Erythroblast (primary cell): ENCODE measurements at regions not wholly inside any gene's neighbourhood (a gene's known extent, or its start where the extent isn't known, plus 50 kb on each side); places are given as distances from the start of the nearest gene placed in this dataset.

Source experiments
- DNase-seq, 2 experiments: peaks; one replicate each; lab custom pipeline; 2025; lab: John Stamatoyannopoulos, UW
- GATA1 ChIP-seq: IDR thresholded peaks from 2 replicates; pipeline ENCODE4 v1.6.1; 2011; ENCODE audit warnings: low read depth, mild to moderate bottlenecking, control low read depth, low read length, moderate library complexity
- POLR2A ChIP-seq: IDR thresholded peaks from 2 replicates; pipeline ENCODE4 v1.6.1; 2011; ENCODE audit warnings: mild to moderate bottlenecking, low read length

DNA sequence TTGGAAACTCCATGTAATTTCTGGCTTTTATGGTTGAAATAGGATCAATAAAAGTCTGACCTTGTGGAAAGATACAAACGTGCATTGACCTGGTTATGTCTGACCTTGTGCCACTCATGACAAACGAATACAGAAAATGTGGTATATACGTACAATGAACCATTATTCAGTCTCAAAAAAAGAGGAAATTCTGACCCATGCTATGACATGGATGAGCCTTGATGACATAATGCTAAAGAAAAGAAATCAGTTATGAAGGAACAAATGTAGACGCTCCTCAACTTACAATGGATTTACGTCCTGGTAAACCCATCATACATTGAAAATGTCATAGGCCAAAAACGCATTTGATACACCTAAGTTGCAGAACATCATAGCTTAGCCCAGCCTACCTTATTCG, 309.7 kb upstream of the SULF2 start:
- TF ChIP-seq POLR2A: no peak
- TF ChIP-seq GATA1: no peak
- DNase-seq: no peak

DNA sequence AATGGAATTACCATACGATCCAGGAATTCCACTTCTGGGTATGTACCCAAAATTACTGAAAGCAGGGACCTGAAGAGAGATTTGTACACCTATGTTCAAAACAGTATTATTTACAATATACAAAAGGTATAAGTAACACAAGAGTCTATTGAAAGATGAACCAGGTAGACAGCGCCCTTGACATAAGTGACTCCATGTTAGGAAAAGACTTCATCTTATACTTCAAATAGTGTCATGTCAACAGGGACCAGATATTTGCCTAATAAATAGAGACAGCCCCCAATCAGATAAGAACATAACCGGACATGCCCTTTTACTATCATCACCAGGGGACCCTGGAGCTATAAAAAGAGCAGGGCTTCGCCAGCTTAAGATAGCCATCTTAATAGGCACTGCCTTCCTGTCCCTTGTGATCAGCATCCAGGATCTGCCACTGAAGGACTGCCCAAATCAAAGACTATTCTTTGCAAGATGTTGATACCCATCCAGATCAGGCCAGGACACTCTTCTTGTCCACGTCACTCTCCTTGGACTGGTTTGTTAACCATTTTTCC, 309.0 kb upstream of the SULF2 start:
- DNase-seq: no peak
- TF ChIP-seq GATA1 (no peak), POLR2A (no peak)

DNA sequence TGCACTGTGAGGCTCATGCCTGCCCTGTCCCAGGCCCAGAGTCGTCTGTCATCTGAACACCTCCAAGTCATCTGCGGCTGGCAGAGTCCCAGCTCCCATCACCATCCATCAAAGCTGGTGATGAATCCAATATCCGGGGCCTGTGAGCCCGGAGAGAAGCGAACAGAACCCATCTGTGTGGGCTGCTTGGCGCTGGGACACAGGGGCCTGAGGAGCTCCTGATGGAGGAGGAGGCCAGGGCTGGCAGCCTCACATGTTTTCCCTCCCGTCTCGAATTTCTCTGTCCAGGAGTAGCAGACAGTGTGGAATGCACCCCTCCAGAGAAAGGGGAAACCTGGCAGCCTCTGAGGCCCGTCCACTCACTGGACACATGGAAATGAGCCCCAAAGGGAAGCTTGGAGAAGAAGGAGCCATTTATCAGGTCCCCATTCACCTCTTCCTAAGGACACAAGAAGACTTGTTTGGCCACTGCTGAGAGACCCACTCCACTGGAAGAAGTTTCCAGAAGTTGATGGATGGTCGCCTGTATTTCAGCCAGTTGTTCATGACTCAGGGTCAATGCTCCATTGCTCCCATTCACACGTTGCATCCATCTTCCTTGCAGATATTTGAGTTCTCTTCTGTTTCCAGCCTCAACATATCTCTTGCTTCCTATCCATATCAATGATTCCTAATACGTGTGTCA, 307.5 kb upstream of the SULF2 start:
- TF ChIP-seq POLR2A (no peak), GATA1 (no peak)
- DNase-seq: no peak

DNA sequence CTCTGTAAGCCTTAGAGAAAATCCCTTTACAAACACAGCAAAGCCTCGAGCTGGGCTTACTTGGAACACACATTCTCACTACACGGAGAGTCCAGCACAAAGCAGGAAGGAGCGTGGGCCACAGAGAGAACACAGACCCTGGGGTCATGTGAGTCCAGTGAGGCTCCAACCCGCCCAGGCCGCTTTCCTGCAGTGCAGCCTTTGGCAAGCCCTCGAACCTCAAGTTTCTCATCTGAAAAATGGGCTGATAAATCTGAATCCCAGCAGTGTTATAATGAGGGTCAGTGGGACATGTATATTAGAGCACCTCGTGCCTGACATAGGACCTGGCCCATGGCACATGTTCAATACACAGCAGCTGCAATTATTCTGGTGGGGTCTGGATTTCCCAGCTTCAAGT, 305.5 kb upstream of the SULF2 start:
- no peak for DNase-seq
- TF ChIP-seq GATA1 (no peak), POLR2A (no peak)

DNA sequence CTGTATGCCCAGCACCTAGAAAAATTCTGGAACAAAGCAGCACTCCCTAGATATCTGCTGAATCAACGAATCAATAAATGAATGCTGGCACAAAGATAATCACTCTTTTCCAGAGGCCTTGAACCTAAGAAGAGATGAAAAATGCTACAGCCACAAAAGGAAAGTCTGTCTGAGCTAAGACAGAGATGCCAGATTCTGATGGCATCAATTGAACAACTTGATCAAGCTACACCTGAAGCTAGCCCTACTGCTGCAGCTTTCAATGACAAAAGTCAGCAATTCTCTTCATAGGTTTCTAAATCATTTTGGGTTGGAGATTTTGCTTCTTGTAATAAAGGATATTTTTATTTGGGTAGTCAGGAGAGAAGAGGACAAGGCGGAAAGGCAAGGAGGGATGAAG, 305.0 kb upstream of the SULF2 start:
- TF ChIP-seq GATA1 (no peak), POLR2A (no peak)
- no peak for DNase-seq

DNA sequence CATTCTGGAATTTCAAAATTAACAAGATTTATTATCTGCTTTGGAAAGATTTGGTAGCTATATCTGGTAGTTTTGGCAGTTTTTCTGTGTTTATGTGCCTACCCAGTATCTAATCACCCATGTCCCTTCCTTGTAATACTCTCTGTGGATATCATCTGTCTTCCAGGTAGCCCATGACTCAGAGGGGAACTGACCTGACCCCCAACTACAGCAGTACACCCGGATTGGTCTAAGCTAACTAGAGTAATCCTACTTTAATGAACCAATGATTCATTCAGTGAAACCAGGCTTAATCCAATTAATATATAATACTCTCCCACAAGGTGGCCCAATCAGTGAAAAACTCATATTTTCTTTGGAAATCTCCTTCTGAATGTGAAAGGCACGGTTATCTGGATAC, 295.3 kb upstream of the SULF2 start:
- TF ChIP-seq GATA1 (no peak), POLR2A (no peak)

DNA sequence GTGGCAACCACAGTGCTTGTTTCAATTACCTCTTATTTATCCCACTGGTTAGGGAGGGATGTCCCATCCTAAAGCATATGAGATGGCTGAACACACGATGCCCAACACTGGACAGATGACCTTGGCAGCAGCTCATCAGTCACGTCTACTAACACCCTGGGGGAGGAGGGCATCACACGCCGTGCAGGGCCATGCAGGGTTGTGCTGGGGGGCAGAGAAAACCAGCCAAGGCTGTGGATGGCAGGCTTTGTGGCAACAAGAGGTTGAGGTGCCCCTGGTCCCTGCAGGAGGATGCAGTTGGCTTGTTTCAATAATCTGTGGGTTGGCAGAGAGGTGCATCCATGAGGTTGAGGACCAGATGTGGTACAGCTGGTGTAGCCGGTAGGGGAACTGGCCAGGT, 293.7 kb upstream of the SULF2 start:
- no peak for DNase-seq
- TF ChIP-seq POLR2A (no peak), GATA1 (no peak)

More for the DNA sequence above, 295.3 kb upstream of the SULF2 start:
- DNase-seq: no peak

DNA sequence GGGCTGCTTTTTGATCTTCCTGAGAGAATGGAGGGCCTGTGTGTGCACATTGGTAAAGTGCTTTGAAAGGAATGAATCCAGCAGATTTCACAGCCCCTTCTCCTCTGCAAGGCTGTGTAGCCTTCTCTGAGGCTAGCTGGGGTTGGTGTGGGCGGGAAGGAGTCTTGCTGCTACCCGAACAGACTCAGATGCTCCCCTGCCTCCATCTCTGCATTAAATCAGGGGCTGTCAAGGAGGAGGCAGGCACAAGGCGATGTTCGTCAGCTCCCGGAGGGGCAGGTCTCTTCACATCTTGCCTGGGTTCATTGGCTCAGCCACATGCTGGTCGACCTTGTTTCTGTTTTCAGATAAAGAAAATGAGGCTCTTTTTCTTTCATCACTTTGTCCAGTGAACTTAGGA, 291.5 kb upstream of the SULF2 start:
- TF ChIP-seq POLR2A (no peak), GATA1 (no peak)
- no peak for DNase-seq

DNA sequence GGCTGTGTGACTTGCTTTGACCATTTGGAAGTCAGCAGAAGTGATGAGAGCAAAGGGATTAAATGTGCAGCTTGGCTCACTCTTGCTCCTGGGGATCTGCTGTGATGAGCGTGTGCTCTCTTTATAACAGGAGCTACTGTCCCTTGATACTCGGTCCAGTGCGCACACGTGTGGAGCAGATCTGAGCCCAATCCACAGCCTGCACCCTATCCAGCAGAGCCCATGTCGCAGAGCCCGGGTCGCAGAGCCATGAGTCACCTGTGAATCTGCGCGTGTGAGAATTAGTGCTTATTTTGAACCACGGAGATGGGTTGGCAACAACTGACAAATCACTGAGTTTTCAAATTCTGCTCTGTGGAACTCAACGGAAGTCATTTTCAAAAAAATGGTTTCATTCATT, 291.0 kb upstream of the SULF2 start:
- TF ChIP-seq GATA1: no peak
- no peak for TF ChIP-seq POLR2A
- no peak for DNase-seq

DNA sequence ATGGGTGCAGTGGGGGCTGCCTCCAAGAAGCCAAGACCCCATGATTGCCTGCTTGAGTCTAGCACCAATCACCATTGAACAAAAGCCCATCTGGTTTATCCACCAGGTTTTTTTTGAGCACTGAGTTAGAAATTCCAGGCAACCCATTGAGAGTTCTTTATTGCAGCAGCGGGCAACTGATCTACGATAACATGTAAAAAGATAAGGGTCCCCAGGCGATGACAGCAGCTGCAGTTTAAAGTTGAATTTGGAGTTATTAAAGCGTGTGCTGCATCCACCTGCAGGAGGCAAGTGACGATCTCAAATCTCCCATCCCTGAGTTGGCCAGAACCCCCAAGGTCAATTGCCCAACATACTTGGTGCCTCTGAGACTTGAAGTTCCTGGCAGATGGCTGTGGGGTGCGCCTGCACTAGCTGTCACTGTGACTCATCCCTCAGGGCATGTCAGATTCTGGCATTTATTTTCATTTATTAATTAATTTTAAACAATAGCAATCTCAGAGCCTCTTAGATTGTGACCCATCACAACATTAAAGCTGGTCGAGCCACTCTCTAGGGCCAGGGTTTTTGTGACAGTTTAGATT, 290.4 kb upstream of the SULF2 start:
- TF ChIP-seq POLR2A (no peak), GATA1 (no peak)
- no peak for DNase-seq

DNA sequence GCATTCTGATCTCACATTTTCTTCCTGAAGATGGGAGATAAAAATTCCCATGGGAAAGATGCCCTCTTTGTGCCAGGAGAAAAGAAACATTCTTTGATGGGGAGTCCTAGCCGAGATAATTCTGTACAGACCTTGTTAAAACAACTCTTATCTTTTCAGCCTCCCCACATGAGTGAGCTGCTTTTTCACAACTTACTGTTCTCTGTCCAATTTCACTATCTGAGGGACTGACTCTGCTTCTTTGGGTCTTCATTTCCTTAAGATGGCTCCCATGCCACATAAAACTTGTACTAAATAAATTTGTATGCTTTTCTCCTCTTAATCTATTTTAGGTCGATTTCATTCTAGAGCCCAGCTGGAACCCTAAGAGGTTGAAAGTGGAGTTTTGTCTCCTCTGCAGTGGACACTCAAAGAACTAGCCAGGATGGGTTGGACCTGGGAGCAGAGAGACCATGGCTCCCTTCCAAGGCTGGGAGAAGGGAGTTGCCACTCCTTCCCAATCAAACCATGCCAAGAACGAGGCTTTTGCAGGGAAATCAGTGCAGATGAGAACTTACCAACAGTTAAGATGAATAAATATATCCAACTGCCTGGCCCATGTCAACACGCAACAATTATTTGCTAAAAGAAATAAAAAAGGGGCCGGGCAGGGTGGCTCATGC, 285.8 kb upstream of the SULF2 start:
- DNase-seq: no peak
- TF ChIP-seq GATA1 (no peak), POLR2A (no peak)

DNA sequence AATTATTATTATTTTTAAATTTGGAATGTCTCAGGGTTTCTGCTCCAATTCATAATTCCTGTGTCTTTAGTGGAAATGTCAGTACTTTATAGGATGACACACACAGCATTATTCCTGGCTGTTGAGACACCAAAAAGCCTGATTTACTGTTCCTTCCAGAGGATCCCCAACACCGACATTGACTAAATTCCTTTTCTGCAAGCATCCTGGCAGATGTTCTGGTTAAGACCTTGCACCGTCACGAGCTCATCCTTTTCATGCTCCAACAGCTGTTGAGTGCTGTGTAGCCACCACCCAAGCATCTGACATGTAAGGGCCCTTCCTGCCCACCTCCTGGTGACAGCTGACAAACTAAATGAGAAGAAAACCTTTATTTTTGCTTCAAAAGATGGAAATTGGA, 284.3 kb upstream of the SULF2 start:
- DNase-seq: no peak
- no peak for TF ChIP-seq POLR2A
- TF ChIP-seq GATA1: no peak

DNA sequence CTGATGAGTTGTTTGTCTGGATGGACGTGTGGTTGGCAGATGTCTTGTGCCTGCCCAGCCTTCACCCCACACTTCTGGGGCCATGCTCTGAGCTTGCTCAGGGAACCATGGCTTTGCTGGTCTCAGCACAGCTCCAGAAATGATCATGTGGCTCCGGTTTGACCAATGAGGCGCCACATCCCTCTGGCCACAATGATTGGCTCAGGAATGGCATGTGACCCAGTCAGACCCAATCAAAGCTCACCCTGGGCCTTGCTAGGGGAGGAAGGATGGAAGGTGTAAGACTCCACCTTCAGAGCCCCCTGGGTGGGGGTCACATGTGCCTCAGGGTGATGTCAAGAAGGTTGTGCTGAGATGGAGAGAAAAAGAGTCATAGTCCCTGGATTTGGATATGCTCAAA, 281.6 kb upstream of the SULF2 start:
- DNase-seq: no peak

DNA sequence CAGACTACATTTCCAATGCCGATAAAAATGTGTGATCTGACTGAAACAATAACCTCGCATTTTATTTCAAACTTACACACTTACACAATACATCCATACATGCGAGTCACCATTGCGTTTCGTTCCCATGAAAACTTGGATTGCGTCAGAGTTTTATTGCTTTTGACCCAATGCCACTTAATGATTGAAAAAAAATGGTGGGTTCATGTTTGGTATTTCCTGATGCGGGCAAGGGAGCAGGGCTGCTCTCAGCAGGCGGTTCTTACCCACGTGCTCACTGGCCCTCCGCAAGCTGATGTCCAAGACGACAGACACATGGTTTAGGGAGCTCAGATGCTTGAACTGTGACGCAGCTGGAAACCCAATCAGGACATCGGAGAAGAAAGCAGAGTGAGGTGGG, 281.0 kb upstream of the SULF2 start:
- DNase-seq: no peak
- TF ChIP-seq POLR2A: no peak
- no peak for TF ChIP-seq GATA1

More for the DNA sequence above, 281.6 kb upstream of the SULF2 start:
- TF ChIP-seq POLR2A (no peak), GATA1 (no peak)

DNA sequence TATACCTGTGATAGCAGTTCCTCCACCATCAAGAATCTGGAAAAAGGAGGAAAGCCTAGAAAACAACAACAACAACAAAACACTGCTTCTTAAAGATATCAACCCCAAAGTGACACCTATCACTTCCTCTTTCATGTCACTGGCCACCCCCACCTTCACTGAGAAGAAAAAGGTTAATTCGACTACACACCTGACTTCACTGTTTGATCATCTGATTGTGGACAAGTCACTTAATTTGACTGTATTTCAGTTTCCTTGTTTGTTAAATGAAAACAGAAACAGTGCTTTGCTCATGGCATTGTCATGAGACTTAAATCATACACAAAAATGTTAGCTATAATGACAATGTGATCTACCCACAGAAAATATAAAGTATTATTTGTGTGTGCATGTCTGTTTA, 280.6 kb upstream of the SULF2 start:
- no peak for TF ChIP-seq GATA1
- TF ChIP-seq POLR2A: no peak

More for the DNA sequence above, 280.6 kb upstream of the SULF2 start:
- no peak for DNase-seq
